Fibroblast of gingiva (primary cell): ENCODE measurements at regions not wholly inside any gene's neighbourhood (a gene's known extent, or its start where the extent isn't known, plus 50 kb on each side); places are given as distances from the start of the nearest gene placed in this dataset.
"Not testable (repeated sequence)": the region's sequence is repeated elsewhere in the genome, so short reads cannot be mapped to it uniquely, and the experiment has no call there.

Experiments
- DNase-seq: peaks from one replicate; pipeline ENCODE4 v3.0.0-alpha.2; 2011; ENCODE audit warnings: low read depth

DNA sequence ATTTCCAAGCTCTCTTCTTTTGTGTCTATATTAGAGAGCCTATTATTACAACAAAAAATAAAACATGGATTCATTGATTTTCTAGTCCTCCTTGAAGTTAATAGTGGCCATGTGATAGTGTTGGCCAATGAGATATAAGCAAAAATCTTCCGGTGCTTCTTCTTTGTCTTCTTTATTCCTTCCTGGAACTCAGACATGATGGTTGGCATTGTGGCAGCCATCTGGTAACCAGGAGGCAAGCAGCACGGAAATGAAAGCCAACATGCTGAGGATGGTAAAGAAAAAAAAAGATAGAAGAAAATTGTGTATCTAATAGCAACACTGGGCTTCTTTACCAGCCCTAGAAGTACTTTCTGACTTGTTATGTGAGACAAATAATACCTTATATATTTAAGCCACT lies 50.8 kb upstream of the SEL1L start:
- DNase-seq = no peak

- no peak for DNase-seq
Measured at GRCh38 chr14:81589381-81590065, 55.9 kb upstream of the SEL1L start.

DNA sequence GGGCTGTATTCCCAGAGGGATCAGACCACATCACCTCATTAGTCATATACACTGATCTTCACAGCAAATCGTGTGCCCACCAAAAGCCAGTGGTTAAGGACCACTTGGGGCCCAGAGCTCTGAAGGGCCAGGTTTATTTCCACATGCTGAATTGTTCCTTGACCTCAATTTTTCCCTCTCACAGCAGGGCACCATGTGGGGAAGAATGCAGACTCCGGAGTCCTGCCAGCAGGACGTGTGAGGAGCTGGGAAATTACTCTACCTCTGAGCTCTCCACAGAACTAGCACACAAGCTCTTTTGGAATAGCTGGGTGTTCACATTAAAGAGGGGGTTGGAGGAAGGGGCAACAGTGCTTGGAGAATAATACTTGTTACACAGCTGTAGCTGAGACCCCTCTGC lies 57.6 kb upstream of the SEL1L start:
- no peak for DNase-seq

DNA sequence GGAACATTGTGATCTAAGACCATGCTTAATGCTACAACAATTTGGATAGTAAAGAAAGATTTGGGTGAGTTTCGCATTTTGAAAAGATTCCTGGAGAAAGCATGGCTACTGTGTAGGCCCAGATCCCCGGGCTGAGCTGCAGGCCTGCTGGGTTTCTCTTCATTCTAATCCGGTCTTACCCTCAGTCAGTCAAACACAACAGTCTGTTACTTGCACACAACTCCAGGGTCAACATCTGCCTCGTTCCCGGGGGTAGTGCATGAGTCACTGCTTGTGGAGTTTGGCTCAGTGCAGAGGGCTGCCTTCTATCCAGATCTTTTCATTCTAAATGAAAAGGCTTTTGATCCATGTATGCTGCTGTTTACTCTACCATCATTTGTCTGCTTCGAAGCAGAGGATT lies 60.4 kb upstream of the SEL1L start:
- no peak for DNase-seq

DNA sequence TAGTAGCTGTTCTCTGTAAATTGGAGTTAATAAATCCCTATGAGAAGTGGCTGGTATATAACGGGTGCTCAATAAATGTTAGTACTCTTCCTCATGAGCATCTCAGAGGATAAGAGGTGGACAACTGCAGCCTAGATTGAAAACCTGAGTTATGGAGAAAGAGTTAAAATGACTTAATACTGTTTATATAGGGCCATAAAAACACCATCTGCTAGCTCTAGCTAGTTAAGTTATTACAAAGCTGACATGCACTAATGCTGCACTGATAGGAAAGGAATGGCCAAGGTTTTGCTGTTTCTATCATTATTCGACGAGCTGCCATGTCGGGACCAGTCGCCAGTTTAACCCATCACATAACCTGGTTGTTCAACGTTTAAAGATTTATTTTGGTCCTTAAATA lies 72.0 kb upstream of the SEL1L start:
- no peak for DNase-seq

GRCh38 chr14:81613341-81614045 lies 79.8 kb upstream of the SEL1L start:
- no peak for DNase-seq

- DNase-seq = not testable (repeated sequence)
Measured at GRCh38 chr14:81614302-81614701, 80.6 kb upstream of the SEL1L start.

GRCh38 chr14:81618695-81619094 lies 85.0 kb upstream of the SEL1L start:
- DNase-seq = no peak

- no peak for DNase-seq
Measured at GRCh38 chr14:81619816-81620215, 86.2 kb upstream of the SEL1L start.

- DNase-seq = not testable (repeated sequence)
Measured at GRCh38 chr14:81623771-81624396, 90.2 kb upstream of the SEL1L start.

DNA sequence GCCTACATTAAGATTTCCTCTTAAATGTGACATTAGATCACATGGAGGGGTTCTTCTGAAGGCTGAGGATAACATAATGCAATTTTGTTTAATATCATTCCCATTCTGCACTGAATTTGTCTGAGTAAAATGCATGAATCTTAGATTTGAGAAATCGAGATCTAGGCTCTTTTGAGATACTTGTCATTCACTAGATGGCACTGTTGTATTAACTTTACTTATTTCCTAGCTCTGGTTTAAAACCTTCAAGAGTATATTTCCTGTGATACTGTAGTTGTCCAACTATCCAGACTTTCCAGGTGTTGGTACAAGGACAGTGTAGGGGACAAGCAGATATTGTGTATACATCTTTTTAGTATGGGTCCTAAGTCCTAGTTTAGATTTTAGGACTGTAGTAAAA lies 91.7 kb upstream of the SEL1L start:
- DNase-seq = no peak

DNA sequence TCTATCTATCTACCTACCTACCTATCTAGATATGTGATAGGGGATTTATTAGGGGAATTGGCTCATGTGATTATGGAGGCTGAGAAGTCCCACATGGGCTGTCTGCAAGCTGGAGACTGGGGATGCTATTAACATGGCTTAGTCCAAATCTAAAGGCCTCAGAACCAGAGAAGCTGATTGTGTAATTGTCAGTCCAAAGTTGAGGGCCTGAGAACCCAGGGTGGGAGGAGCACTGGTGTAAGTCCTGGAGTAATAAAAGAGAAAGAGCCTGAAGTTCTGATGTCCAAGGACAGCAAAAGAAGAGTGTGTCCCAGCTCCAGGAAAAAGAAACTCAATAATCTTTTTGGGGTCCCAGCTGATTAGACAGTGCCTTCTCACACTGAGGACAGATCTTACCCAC lies 98.5 kb upstream of the SEL1L start:
- no peak for DNase-seq

- no peak for DNase-seq
Measured at GRCh38 chr14:81633496-81633895, 99.8 kb upstream of the SEL1L start.

- no peak for DNase-seq
Measured at GRCh38 chr14:81637639-81638038, 104.0 kb upstream of the SEL1L start.

DNA sequence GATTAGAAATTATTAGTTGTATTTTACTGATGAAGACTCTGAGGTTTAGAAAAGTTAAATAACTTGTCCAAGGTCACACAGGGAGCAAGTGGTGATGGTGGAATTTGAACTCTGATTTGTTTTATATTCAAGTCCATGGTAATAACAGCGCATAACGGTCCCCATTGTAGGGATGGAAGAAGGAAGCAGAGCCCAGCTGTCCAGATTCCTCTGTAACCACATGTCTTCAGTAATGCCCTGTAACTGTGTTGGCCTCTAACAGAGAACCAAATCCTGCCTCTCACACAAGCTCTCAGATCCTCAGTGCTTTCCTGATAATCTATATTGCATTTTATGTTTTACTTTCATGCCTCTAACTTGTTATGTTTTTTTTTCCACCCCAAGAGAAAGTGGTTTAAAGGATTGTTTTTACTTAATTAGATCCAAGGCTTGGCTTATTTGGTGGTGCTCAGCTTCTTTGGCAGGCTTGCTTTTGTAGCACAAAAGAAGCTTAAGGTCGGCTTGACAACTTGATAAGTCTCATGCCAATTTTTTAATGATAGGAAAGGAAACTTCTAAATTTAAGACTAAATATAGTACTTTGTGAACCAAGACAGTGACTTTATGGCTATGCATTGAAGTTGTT lies 105.1 kb upstream of the SEL1L start:
- no peak for DNase-seq

DNA sequence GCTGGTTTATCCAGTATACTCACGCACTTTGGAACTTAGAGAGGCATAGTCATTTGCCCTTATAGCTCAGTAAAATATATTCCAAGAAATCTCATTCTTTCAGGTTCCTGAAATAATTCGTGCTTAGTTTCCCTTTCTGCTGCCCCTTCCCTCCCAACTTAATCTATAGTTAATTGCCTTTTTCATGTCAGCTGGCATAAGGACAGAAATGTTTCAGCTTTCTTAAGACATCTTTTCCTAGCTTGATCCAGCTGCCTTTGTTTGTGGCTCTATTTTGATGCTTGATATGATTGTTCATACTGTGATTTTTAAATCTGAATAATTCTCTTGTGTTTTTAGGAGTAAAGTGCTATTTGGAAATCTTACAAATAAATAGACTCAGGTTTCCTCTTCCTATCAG lies 120.0 kb upstream of the SEL1L start:
- no peak for DNase-seq

DNA sequence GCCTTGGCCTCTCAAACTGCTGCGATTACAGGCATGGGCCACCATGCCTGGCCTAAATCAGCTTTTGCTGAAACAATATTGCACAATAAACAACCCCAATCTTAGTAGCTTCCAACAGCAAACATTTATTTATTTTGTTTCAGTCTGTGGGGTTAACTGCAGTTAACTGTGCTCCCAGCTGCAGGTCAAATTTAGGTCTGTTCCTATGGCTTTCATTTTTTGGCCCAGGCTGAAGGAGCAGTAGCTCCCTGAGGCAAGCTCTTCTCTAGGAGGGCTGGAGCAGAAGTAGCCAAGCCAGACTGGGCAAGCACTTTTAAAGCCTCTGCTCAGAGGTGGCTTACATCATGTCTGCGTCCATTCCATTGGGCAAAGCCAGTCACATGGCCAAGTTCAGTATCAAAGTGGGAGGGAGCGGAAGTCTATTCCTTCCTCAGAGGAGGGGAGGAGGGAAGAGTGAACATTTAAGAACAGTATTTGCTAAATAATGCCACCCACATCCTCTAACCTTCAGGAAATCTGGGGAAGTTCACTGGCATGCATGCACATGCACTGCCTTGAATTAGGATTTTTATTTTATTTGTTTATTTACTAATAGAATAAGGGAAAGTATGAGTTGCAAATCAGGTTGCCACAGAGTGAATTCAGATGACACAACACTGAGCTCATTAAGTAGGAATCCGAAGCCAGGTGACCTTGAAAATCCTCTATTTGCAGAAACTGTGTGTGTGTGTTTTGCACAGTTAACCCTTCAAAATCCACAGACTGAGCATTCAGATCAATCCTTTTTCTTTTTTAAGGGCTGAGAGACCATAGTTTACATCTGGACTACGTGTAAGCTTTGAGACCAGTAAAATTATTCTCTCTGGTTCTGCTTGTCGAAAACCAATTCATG lies 122.0 kb upstream of the SEL1L start:
- DNase-seq = no peak

GRCh38 chr14:81656811-81657210 lies 123.2 kb upstream of the SEL1L start:
- no peak for DNase-seq

DNA sequence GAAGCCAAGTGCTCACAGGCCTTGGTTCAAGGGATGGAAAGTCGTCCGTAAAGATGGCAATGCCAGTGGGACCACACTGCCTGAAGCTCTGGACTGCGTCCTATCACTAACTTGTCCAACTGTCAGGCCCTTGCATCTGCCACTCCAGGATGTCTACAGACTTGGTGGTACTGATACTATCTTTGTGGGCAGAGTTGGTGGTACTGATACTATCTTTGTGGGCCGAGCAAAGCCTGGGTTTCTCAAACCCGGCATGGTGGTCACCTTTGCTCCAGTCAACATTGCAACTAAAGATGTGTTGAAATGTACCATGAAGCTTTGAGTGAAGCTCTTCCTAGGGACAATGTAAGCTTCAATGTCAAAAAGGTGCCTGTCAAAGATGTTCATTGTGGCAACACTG lies 128.4 kb upstream of the SEL1L start:
- no peak for DNase-seq

DNA sequence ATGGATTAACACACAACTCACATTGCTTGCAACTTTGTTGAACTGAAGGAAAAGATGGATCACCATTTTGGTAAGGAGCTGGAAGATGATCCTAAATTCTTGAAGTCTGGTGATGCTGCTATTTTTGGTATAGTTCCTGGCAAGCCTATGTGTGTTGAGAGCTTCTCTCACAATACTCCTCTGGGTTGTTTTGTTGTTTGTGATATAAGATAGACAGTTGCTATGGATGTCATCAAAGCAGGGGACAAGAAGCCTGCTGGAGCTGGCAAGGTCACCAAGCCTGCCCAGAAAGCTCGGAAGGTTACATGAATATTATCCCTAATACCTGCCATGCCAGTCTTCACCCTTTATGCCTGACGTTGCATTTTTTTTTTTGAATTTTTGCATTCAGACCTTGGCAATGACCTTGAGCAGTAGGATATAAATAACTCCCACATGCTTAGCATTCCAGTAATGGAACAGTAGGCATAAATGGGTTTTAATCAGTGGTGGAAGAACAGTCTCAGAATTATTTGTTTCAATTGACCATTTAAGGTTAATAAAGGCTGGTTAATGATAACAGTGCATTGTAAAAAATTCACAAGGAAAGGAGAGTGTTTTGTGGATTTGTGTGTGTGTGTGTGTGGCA lies 129.0 kb upstream of the SEL1L start:
- DNase-seq = no peak

- DNase-seq = no peak
Measured at GRCh38 chr14:81668626-81669274, 135.1 kb upstream of the SEL1L start.
